ENCODE measurements at regions not wholly inside any gene's neighbourhood (a gene's known extent, or its start where the extent isn't known, plus 50 kb on each side); places are given as distances from the start of the nearest gene placed in this dataset.
"Not testable (repeated sequence)": the region's sequence is repeated elsewhere in the genome, so short reads cannot be mapped to it uniquely, and the experiment has no call there.

GRCh38 chr4:111136438-111136837 lies 513.6 kb upstream of the PITX2 start:
- no peaks in the 10 kb centered on the region for H3K9me3 ChIP-seq (replicated peaks; ENCODE audit: control insufficient read depth, low read depth, low read length)
- WGBS (ENCODE audit: insufficient coverage), result 60% methylated on average over 1 of the region's 1 CpG
- peak; percentile 4 for DNase-seq
- no peaks in the 10 kb centered on the region for H3K4me1 ChIP-seq (ENCODE audit: control insufficient read depth, insufficient read depth, low read length)
- H3K27ac ChIP-seq (ENCODE audit: low read length), result no peak overlapping the region
- no peak overlapping the region for H3K4me3 ChIP-seq (ENCODE audit: low read length)
- no peaks in the 10 kb centered on the region for H3K36me3 ChIP-seq (ENCODE audit: control insufficient read depth, insufficient read depth, low read length)
- no peaks in the 10 kb centered on the region for H3K27me3 ChIP-seq (ENCODE audit: control insufficient read depth, insufficient read depth, low read length)

DNA sequence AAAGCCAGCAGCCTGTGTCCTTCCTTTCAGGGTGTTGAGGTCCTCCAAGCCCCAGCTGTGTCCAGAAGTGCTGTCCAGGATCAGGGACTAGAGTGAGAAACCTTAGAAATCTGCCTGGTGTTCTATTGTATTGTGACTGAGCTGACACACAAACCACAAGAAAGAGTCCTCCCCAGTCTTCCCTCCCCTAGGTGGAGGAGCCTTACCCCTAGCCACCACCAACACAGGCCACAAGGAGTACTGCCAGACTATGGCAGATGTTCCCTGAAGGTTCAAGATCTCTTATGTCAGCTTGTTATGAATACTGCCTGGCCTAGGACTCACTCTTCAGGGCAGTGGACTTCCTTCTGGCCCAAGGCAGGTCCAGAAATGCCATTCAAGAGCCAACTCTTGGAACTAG lies 514.1 kb upstream of the PITX2 start:
- Histone ChIP-seq H3K27ac (ENCODE audit: low read length) (no peak overlapping the region), H3K36me3 (ENCODE audit: control insufficient read depth, insufficient read depth, low read length) (no peaks in the 10 kb centered on the region), H3K4me3 (ENCODE audit: low read length) (no peak overlapping the region), H3K9me3 (replicated peaks; ENCODE audit: control insufficient read depth, low read depth, low read length) (no peaks in the 10 kb centered on the region), H3K4me1 (ENCODE audit: control insufficient read depth, insufficient read depth, low read length) (no peaks in the 10 kb centered on the region), H3K27me3 (ENCODE audit: control insufficient read depth, insufficient read depth, low read length) (no peaks in the 10 kb centered on the region)
- no peak for DNase-seq

- Histone ChIP-seq H3K27me3 (ENCODE audit: control insufficient read depth, insufficient read depth, low read length) (no peaks in the 10 kb centered on the region), H3K4me3 (ENCODE audit: low read length) (no peak overlapping the region), H3K36me3 (ENCODE audit: control insufficient read depth, insufficient read depth, low read length) (no peaks in the 10 kb centered on the region), H3K4me1 (ENCODE audit: control insufficient read depth, insufficient read depth, low read length) (no peaks in the 10 kb centered on the region), H3K9me3 (replicated peaks; ENCODE audit: control insufficient read depth, low read depth, low read length) (no peaks in the 10 kb centered on the region), H3K27ac (ENCODE audit: low read length) (no peak overlapping the region)
- no peak for DNase-seq
Observed at GRCh38 chr4:111143510-111143909, 520.6 kb upstream of the PITX2 start.

DNA sequence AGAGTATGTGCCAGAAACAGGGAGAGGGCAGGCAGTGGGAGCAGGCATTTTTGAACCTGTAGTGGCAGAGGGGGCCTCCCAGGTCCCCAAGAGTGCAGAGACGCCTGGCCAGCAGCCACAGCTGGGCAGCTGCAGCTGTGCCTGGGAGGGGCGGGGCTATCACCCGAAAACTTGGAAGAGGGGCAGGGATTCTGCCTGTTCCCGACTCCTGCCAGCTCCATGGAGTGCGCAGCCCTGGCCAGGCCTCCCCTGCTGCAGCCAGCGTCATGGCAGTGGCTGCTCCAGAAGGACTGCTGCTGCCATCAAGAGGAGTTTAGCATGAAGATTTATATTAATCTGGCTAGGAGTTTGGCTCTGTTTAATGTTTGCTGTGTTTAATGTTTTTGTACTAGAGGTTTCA lies 532.1 kb upstream of the PITX2 start:
- H3K27ac ChIP-seq (ENCODE audit: low read length), result no peak overlapping the region
- WGBS (ENCODE audit: insufficient coverage), result 73% methylated on average over 6 of the region's 6 CpGs
- no peak overlapping the region for H3K4me3 ChIP-seq (ENCODE audit: low read length)
- H3K36me3 ChIP-seq (ENCODE audit: control insufficient read depth, insufficient read depth, low read length), result no peaks in the 10 kb centered on the region
- peaks cover 15% of the 10 kb centered on the region for H3K9me3 ChIP-seq (replicated peaks; ENCODE audit: control insufficient read depth, low read depth, low read length)
- no peaks in the 10 kb centered on the region for H3K27me3 ChIP-seq (ENCODE audit: control insufficient read depth, insufficient read depth, low read length)
- DNase-seq, result peak; percentile 1
- no peaks in the 10 kb centered on the region for H3K4me1 ChIP-seq (ENCODE audit: control insufficient read depth, insufficient read depth, low read length)

DNA sequence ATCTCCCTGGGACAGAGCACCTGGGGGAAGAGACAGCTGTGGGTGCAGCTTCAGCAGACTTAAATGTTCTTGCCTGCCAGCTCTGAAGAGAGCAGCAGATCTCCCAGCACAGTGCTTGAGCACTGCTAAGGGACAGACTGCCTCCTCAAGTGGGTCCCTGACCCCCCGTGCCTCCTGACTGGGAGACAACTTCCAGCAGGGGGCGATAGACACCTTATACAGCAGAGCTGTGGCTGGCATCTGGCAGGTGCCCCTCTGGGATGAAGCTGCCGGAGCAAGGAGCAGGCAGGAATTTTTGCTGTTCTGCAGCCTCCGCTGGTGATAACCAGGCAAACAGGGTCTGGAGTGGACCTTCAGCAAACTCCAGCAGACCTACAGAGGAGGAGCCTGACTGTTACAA lies 541.7 kb upstream of the PITX2 start:
- not testable (repeated sequence) for H3K4me3 ChIP-seq (ENCODE audit: low read length); H3K4me1 ChIP-seq (ENCODE audit: control insufficient read depth, insufficient read depth, low read length); H3K27me3 ChIP-seq (ENCODE audit: control insufficient read depth, insufficient read depth, low read length); H3K27ac ChIP-seq (ENCODE audit: low read length); DNase-seq; H3K9me3 ChIP-seq (replicated peaks; ENCODE audit: control insufficient read depth, low read depth, low read length); H3K36me3 ChIP-seq (ENCODE audit: control insufficient read depth, insufficient read depth, low read length)
- WGBS (ENCODE audit: insufficient coverage), result 91% methylated on average over 4 of the region's 4 CpGs

DNA sequence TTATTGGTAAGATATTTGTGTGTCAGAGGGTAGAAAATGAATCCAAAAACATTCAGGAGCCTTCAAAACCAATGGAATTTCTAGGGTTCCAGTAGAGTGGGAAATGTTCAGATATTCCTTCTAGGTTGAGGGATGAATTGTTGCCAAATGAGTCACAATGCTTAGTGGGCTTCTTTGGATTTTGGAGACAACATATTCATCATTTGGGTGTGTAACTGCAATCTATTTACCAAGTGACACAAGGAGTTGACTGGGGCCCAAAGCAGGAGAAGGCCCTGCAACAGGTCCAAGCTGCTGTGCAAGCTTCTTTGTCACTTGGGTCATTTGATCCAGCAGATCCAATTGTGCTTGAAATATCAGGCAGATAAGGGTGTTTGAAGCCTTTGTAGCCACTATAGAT lies 551.5 kb upstream of the PITX2 start:
- H3K4me1 ChIP-seq (ENCODE audit: control insufficient read depth, insufficient read depth, low read length), result no peaks in the 10 kb centered on the region
- H3K36me3 ChIP-seq (ENCODE audit: control insufficient read depth, insufficient read depth, low read length), result no peaks in the 10 kb centered on the region
- no peaks in the 10 kb centered on the region for H3K9me3 ChIP-seq (replicated peaks; ENCODE audit: control insufficient read depth, low read depth, low read length)
- no peaks in the 10 kb centered on the region for H3K27me3 ChIP-seq (ENCODE audit: control insufficient read depth, insufficient read depth, low read length)
- no peak overlapping the region for H3K4me3 ChIP-seq (ENCODE audit: low read length)
- no peak for DNase-seq
- H3K27ac ChIP-seq (ENCODE audit: low read length), result no peak overlapping the region

DNA sequence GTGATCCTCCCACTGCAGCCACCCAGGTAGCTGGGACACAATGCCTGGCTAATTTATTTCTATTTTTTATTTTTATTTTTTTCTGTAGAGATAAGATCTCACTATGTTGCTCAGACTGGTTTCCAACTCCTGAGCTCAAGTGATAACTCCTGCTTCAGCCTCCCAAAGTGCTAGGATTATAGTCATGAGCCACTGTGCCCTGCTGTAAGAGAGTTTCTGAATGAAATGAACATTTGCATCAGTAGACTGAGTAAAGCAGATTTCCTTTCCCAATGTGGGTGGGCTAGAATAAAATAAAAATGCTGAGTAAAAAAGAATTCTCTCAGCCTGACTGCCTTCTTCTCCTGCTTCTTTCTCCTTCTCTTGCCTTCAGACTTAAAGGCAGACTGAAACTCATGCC lies 555.4 kb upstream of the PITX2 start:
- no peak for DNase-seq
- Histone ChIP-seq H3K27ac (ENCODE audit: low read length) (no peak overlapping the region), H3K27me3 (ENCODE audit: control insufficient read depth, insufficient read depth, low read length) (no peaks in the 10 kb centered on the region), H3K4me1 (ENCODE audit: control insufficient read depth, insufficient read depth, low read length) (no peaks in the 10 kb centered on the region), H3K4me3 (ENCODE audit: low read length) (no peak overlapping the region), H3K9me3 (replicated peaks; ENCODE audit: control insufficient read depth, low read depth, low read length) (peaks cover 2% of the 10 kb centered on the region), H3K36me3 (ENCODE audit: control insufficient read depth, insufficient read depth, low read length) (no peaks in the 10 kb centered on the region)

GRCh38 chr4:111187108-111187507 lies 564.2 kb upstream of the PITX2 start:
- no peak for DNase-seq
- no peak overlapping the region for H3K4me3 ChIP-seq (ENCODE audit: low read length)
- no peaks in the 10 kb centered on the region for H3K4me1 ChIP-seq (ENCODE audit: control insufficient read depth, insufficient read depth, low read length)
- no peaks in the 10 kb centered on the region for H3K27me3 ChIP-seq (ENCODE audit: control insufficient read depth, insufficient read depth, low read length)
- H3K9me3 ChIP-seq (replicated peaks; ENCODE audit: control insufficient read depth, low read depth, low read length), result peaks cover 2% of the 10 kb centered on the region
- no peak overlapping the region for H3K27ac ChIP-seq (ENCODE audit: low read length)
- WGBS (ENCODE audit: insufficient coverage), result 100% methylated on average over 2 of the region's 2 CpGs
- no peaks in the 10 kb centered on the region for H3K36me3 ChIP-seq (ENCODE audit: control insufficient read depth, insufficient read depth, low read length)

DNA sequence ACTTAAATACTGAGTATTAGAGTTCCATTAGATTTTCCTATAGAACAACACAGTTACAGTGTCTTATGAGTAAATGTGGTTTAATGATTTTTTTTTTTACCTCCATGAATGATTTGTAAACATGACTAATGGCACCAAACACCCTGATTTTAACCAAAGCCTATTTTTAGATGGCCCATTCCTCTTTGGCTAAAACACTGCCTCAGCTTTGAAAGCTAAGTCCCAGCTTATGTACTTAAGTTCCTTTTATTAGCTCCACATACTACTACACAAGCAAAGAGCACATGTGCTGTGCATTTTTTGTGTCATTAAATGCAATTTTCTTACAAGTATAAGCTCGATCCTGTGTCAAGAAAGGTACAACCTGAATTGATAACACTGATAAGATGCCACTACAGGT lies 575.6 kb upstream of the PITX2 start:
- Histone ChIP-seq H3K36me3 (ENCODE audit: control insufficient read depth, insufficient read depth, low read length) (no peaks in the 10 kb centered on the region), H3K4me3 (ENCODE audit: low read length) (no peak overlapping the region), H3K27ac (ENCODE audit: low read length) (no peak overlapping the region), H3K9me3 (replicated peaks; ENCODE audit: control insufficient read depth, low read depth, low read length) (no peaks in the 10 kb centered on the region), H3K4me1 (ENCODE audit: control insufficient read depth, insufficient read depth, low read length) (no peaks in the 10 kb centered on the region), H3K27me3 (ENCODE audit: control insufficient read depth, insufficient read depth, low read length) (no peaks in the 10 kb centered on the region)
- WGBS (ENCODE audit: insufficient coverage), result no CpG with 5 or more reads among the region's 1 CpG
- no peak for DNase-seq

DNA sequence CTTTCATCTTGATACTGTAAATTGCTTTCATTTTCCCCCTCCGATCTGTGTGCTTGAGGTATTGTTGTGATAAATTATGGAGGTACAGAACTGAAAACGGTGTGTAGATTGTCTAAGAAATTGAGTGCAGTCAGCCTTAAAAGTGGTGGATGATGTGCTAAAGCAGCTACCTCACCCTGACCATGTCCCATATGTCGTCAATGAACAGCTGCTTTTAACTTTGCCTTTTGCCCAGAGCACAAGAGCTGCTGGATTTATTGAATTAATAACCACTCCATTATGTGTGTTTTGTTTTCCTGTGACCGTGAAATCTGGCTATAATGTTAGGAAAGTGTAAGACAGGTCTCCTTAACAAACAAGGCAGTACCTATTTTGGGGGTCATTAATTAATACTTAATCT lies 581.9 kb upstream of the PITX2 start:
- Histone ChIP-seq H3K4me3 (ENCODE audit: low read length) (no peak overlapping the region), H3K4me1 (ENCODE audit: control insufficient read depth, insufficient read depth, low read length) (no peaks in the 10 kb centered on the region), H3K9me3 (replicated peaks; ENCODE audit: control insufficient read depth, low read depth, low read length) (no peaks in the 10 kb centered on the region), H3K27ac (ENCODE audit: low read length) (no peak overlapping the region), H3K27me3 (ENCODE audit: control insufficient read depth, insufficient read depth, low read length) (no peaks in the 10 kb centered on the region), H3K36me3 (ENCODE audit: control insufficient read depth, insufficient read depth, low read length) (no peaks in the 10 kb centered on the region)
- WGBS (ENCODE audit: insufficient coverage), result no CpG with 5 or more reads among the region's 4 CpGs
- peak; percentile 35 for DNase-seq

DNA sequence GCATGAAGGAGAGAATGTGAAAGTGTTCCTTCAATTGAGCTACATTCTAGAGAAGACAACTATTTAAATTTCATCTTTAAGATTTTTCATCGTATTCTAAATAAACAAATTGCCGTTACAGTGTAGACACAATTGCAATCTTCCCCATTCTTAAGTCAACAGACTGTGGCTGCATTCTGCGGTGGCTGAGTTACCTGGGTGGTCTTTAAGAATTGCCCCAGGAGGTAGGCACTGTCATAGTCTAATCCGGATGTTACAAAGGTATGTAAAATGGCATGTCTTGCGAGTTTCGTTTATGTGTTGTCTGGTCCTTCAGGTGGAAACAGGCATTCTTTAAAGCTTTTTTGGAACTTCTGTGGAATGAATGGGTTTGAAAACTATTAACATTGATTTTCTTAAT lies 586.1 kb upstream of the PITX2 start:
- 70% methylated on average over 3 of the region's 6 CpGs for WGBS (ENCODE audit: insufficient coverage)
- no peak for DNase-seq

More for the DNA sequence above, 586.1 kb upstream of the PITX2 start:
- Histone ChIP-seq H3K4me1 (ENCODE audit: control insufficient read depth, insufficient read depth, low read length) (peaks cover 2% of the 10 kb centered on the region), H3K27me3 (ENCODE audit: control insufficient read depth, insufficient read depth, low read length) (no peaks in the 10 kb centered on the region), H3K4me3 (ENCODE audit: low read length) (no peak overlapping the region), H3K9me3 (replicated peaks; ENCODE audit: control insufficient read depth, low read depth, low read length) (no peaks in the 10 kb centered on the region), H3K27ac (ENCODE audit: low read length) (no peak overlapping the region), H3K36me3 (ENCODE audit: control insufficient read depth, insufficient read depth, low read length) (no peaks in the 10 kb centered on the region)
